ENCODE measurements at regions not wholly inside any gene's neighbourhood (a gene's known extent, or its start where the extent isn't known, plus 50 kb on each side); places are given as distances from the start of the nearest gene placed in this dataset.

GRCh38 chr3:103002425-103003176 is 567.8 kb downstream of the ZPLD1 start:
- Histone ChIP-seq H3K27ac (ENCODE audit: low read depth, low read length) (no peak overlapping the region), H3K9ac (ENCODE audit: low read length) (no peak overlapping the region), H3K4me3 (ENCODE audit: low read length) (no peak overlapping the region), H3K27me3 (ENCODE audit: control insufficient read depth, insufficient read depth, low read length) (no peaks in the 10 kb centered on the region), H3K4me1 (ENCODE audit: control insufficient read depth, insufficient read depth, low read length) (no peaks in the 10 kb centered on the region), H3K36me3 (ENCODE audit: control insufficient read depth, insufficient read depth, low read length) (no peaks in the 10 kb centered on the region)

- H3K27me3 ChIP-seq (ENCODE audit: control insufficient read depth, insufficient read depth, low read length): no peaks in the 10 kb centered on the region
- no peaks in the 10 kb centered on the region for H3K4me1 ChIP-seq (ENCODE audit: control insufficient read depth, insufficient read depth, low read length)
- no peaks in the 10 kb centered on the region for H3K36me3 ChIP-seq (ENCODE audit: control insufficient read depth, insufficient read depth, low read length)
- H3K27ac ChIP-seq (ENCODE audit: low read depth, low read length): no peak overlapping the region
- no peak overlapping the region for H3K9ac ChIP-seq (ENCODE audit: low read length)
- H3K4me3 ChIP-seq (ENCODE audit: low read length): no peak overlapping the region
Measured at GRCh38 chr3:103006526-103007183, 571.8 kb downstream of the ZPLD1 start.

- H3K4me1 ChIP-seq (ENCODE audit: control insufficient read depth, insufficient read depth, low read length): no peaks in the 10 kb centered on the region
- no peaks in the 10 kb centered on the region for H3K27me3 ChIP-seq (ENCODE audit: control insufficient read depth, insufficient read depth, low read length)
- no peak overlapping the region for H3K9ac ChIP-seq (ENCODE audit: low read length)
- no peak overlapping the region for H3K4me3 ChIP-seq (ENCODE audit: low read length)
- no peak overlapping the region for H3K27ac ChIP-seq (ENCODE audit: low read depth, low read length)
- no peaks in the 10 kb centered on the region for H3K36me3 ChIP-seq (ENCODE audit: control insufficient read depth, insufficient read depth, low read length)
Measured at GRCh38 chr3:103009609-103010008, 574.8 kb downstream of the ZPLD1 start.

- H3K27ac ChIP-seq (ENCODE audit: low read depth, low read length): no peak overlapping the region
- H3K9ac ChIP-seq (ENCODE audit: low read length): no peak overlapping the region
- H3K4me3 ChIP-seq (ENCODE audit: low read length): no peak overlapping the region
- no peaks in the 10 kb centered on the region for H3K4me1 ChIP-seq (ENCODE audit: control insufficient read depth, insufficient read depth, low read length)
- no peaks in the 10 kb centered on the region for H3K36me3 ChIP-seq (ENCODE audit: control insufficient read depth, insufficient read depth, low read length)
- H3K27me3 ChIP-seq (ENCODE audit: control insufficient read depth, insufficient read depth, low read length): no peaks in the 10 kb centered on the region
Measured at GRCh38 chr3:103025880-103026279, 591.1 kb downstream of the ZPLD1 start.

DNA sequence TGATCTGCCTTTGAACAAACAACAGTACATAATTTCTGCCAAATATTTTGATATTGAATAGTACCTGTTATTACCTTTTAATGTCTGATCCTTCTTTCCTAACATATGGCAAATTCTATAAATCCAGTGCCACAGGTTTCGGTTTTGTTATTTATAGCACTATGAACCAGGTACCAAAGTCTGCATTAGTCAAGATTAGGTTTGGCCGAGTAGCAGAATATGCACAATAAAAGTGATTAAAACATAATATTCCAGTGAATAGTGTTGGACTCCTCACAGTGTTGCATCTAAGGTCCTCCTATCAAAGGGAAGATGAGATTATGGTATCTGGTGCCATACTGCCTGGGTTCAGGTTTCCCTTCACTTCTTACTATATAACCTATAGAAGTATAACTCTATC is 599.0 kb downstream of the ZPLD1 start:
- no peaks in the 10 kb centered on the region for H3K4me1 ChIP-seq (ENCODE audit: control insufficient read depth, insufficient read depth, low read length)
- H3K4me3 ChIP-seq (ENCODE audit: low read length): no peak overlapping the region
- no peak overlapping the region for H3K9ac ChIP-seq (ENCODE audit: low read length)
- H3K27ac ChIP-seq (ENCODE audit: low read depth, low read length): no peak overlapping the region
- no peaks in the 10 kb centered on the region for H3K36me3 ChIP-seq (ENCODE audit: control insufficient read depth, insufficient read depth, low read length)
- no peaks in the 10 kb centered on the region for H3K27me3 ChIP-seq (ENCODE audit: control insufficient read depth, insufficient read depth, low read length)

GRCh38 chr3:103047640-103048039 is 612.8 kb downstream of the ZPLD1 start:
- no peak overlapping the region for H3K9ac ChIP-seq (ENCODE audit: low read length)
- H3K27me3 ChIP-seq (ENCODE audit: control insufficient read depth, insufficient read depth, low read length): no peaks in the 10 kb centered on the region
- H3K4me1 ChIP-seq (ENCODE audit: control insufficient read depth, insufficient read depth, low read length): no peaks in the 10 kb centered on the region
- H3K36me3 ChIP-seq (ENCODE audit: control insufficient read depth, insufficient read depth, low read length): no peaks in the 10 kb centered on the region
- no peak overlapping the region for H3K4me3 ChIP-seq (ENCODE audit: low read length)
- H3K27ac ChIP-seq (ENCODE audit: low read depth, low read length): no peak overlapping the region

GRCh38 chr3:103048068-103048722 is 613.4 kb downstream of the ZPLD1 start:
- Histone ChIP-seq H3K4me3 (ENCODE audit: low read length) (no peak overlapping the region), H3K27me3 (ENCODE audit: control insufficient read depth, insufficient read depth, low read length) (no peaks in the 10 kb centered on the region), H3K4me1 (ENCODE audit: control insufficient read depth, insufficient read depth, low read length) (no peaks in the 10 kb centered on the region), H3K27ac (ENCODE audit: low read depth, low read length) (no peak overlapping the region), H3K9ac (ENCODE audit: low read length) (no peak overlapping the region), H3K36me3 (ENCODE audit: control insufficient read depth, insufficient read depth, low read length) (no peaks in the 10 kb centered on the region)

GRCh38 chr3:103052236-103052830 is 617.5 kb downstream of the ZPLD1 start:
- no peaks in the 10 kb centered on the region for H3K4me1 ChIP-seq (ENCODE audit: control insufficient read depth, insufficient read depth, low read length)
- H3K9ac ChIP-seq (ENCODE audit: low read length): no peak overlapping the region
- H3K27ac ChIP-seq (ENCODE audit: low read depth, low read length): no peak overlapping the region
- H3K27me3 ChIP-seq (ENCODE audit: control insufficient read depth, insufficient read depth, low read length): no peaks in the 10 kb centered on the region
- H3K4me3 ChIP-seq (ENCODE audit: low read length): no peak overlapping the region
- H3K36me3 ChIP-seq (ENCODE audit: control insufficient read depth, insufficient read depth, low read length): no peaks in the 10 kb centered on the region

DNA sequence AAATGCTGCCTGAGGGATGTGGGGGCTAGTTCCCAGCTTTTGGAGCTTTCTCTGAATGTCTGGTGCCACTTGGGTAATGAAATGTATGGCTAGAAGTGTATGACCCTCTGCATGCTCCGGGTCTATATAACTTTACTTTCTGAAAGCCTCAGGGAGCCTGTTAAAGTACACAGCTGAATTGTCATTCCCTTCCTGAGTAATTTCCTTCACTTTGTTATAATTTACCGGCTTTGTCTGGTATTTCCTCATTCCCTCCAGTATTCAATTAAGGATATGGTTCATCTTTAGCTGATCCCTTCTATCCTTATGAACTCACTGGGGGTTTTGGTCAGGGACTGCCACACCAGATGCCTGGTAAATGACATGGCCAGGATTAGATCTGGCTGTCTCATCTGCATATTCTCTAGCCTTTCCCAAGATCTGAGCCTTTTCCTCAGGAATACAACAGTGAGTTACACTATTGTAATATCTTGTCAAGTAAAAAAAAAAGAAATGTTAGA is 620.3 kb downstream of the ZPLD1 start:
- no peak overlapping the region for H3K9ac ChIP-seq (ENCODE audit: low read length)
- H3K4me1 ChIP-seq (ENCODE audit: control insufficient read depth, insufficient read depth, low read length): no peaks in the 10 kb centered on the region
- H3K27ac ChIP-seq (ENCODE audit: low read depth, low read length): no peak overlapping the region
- no peaks in the 10 kb centered on the region for H3K27me3 ChIP-seq (ENCODE audit: control insufficient read depth, insufficient read depth, low read length)
- no peak overlapping the region for H3K4me3 ChIP-seq (ENCODE audit: low read length)
- H3K36me3 ChIP-seq (ENCODE audit: control insufficient read depth, insufficient read depth, low read length): no peaks in the 10 kb centered on the region

DNA sequence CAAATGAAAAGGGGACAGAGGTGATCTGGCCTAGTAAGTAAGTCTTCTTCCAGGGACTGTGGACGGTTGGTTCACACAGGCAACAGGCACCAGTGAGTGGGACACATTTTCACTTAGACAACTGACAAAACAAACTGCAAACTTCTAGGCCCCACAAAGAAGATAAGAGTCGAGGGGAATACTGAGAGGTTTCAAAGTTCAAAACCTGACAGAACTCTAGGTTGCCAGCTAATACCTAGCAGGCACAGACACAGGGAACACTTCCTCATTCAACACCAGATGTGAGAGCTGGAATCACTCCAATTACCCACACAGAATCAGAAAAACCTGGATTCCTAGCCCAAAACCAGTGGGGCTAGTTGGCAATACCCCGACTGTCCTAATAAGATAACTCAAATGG is 621.7 kb downstream of the ZPLD1 start:
- Histone ChIP-seq H3K27me3 (ENCODE audit: control insufficient read depth, insufficient read depth, low read length) (no peaks in the 10 kb centered on the region), H3K9ac (ENCODE audit: low read length) (no peak overlapping the region), H3K27ac (ENCODE audit: low read depth, low read length) (no peak overlapping the region), H3K4me3 (ENCODE audit: low read length) (no peak overlapping the region), H3K4me1 (ENCODE audit: control insufficient read depth, insufficient read depth, low read length) (no peaks in the 10 kb centered on the region), H3K36me3 (ENCODE audit: control insufficient read depth, insufficient read depth, low read length) (no peaks in the 10 kb centered on the region)

GRCh38 chr3:103057003-103057402 is 622.2 kb downstream of the ZPLD1 start:
- Histone ChIP-seq H3K27ac (ENCODE audit: low read depth, low read length) (no peak overlapping the region), H3K4me1 (ENCODE audit: control insufficient read depth, insufficient read depth, low read length) (no peaks in the 10 kb centered on the region), H3K36me3 (ENCODE audit: control insufficient read depth, insufficient read depth, low read length) (no peaks in the 10 kb centered on the region), H3K4me3 (ENCODE audit: low read length) (no peak overlapping the region), H3K9ac (ENCODE audit: low read length) (no peak overlapping the region), H3K27me3 (ENCODE audit: control insufficient read depth, insufficient read depth, low read length) (no peaks in the 10 kb centered on the region)

- H3K9ac ChIP-seq (ENCODE audit: low read length): no peak overlapping the region
- no peak overlapping the region for H3K4me3 ChIP-seq (ENCODE audit: low read length)
- no peaks in the 10 kb centered on the region for H3K27me3 ChIP-seq (ENCODE audit: control insufficient read depth, insufficient read depth, low read length)
- H3K27ac ChIP-seq (ENCODE audit: low read depth, low read length): no peak overlapping the region
- no peaks in the 10 kb centered on the region for H3K36me3 ChIP-seq (ENCODE audit: control insufficient read depth, insufficient read depth, low read length)
- H3K4me1 ChIP-seq (ENCODE audit: control insufficient read depth, insufficient read depth, low read length): no peaks in the 10 kb centered on the region
Measured at GRCh38 chr3:103057487-103057886, 622.7 kb downstream of the ZPLD1 start.

All from rectal smooth muscle tissue (tissue), 1 donor.